NCI-H187 treated with DMSO at 0.1 percent for 48 hours (cell line): ENCODE measurements at regions not wholly inside any gene's neighbourhood (a gene's known extent, or its start where the extent isn't known, plus 50 kb on each side); places are given as distances from the start of the nearest gene placed in this dataset.
"Not testable (repeated sequence)": the region's sequence is repeated elsewhere in the genome, so short reads cannot be mapped to it uniquely, and the experiment has no call there.

Source experiments
- DNase-seq: peaks from one replicate; lab custom pipeline; 2025; lab: John Stamatoyannopoulos, UW

- no peak for DNase-seq
Measured at GRCh38 chr6:68059261-68059660, 575.8 kb upstream of the ADGRB3 start.

- not testable (repeated sequence) for DNase-seq
Measured at GRCh38 chr6:68056596-68056995, 578.5 kb upstream of the ADGRB3 start.

- DNase-seq = no peak
Measured at GRCh38 chr6:68054756-68055155, 580.3 kb upstream of the ADGRB3 start.

GRCh38 chr6:68053805-68054373 lies 581.2 kb upstream of the ADGRB3 start:
- no peak for DNase-seq

GRCh38 chr6:68052234-68052633 lies 582.8 kb upstream of the ADGRB3 start:
- no peak for DNase-seq

GRCh38 chr6:68049562-68049961 lies 585.5 kb upstream of the ADGRB3 start:
- DNase-seq = no peak

- DNase-seq = no peak
Measured at GRCh38 chr6:68046756-68047155, 588.3 kb upstream of the ADGRB3 start.

GRCh38 chr6:68046302-68046701 lies 588.8 kb upstream of the ADGRB3 start:
- no peak for DNase-seq

- DNase-seq = no peak
Measured at GRCh38 chr6:68045193-68045592, 589.9 kb upstream of the ADGRB3 start.

GRCh38 chr6:68044264-68044663 lies 590.8 kb upstream of the ADGRB3 start:
- no peak for DNase-seq

- DNase-seq = no peak
Measured at GRCh38 chr6:68043122-68043398, 592.0 kb upstream of the ADGRB3 start.

- no peak for DNase-seq
Measured at GRCh38 chr6:68042339-68043121, 592.6 kb upstream of the ADGRB3 start.

- no peak for DNase-seq
Measured at GRCh38 chr6:68040780-68041179, 594.3 kb upstream of the ADGRB3 start.

GRCh38 chr6:68040312-68040778 lies 594.7 kb upstream of the ADGRB3 start:
- no peak for DNase-seq

- no peak for DNase-seq
Measured at GRCh38 chr6:68039641-68040311, 595.3 kb upstream of the ADGRB3 start.

GRCh38 chr6:68038815-68039408 lies 596.2 kb upstream of the ADGRB3 start:
- DNase-seq = no peak

GRCh38 chr6:68032217-68032616 lies 602.9 kb upstream of the ADGRB3 start:
- DNase-seq = no peak

- DNase-seq = no peak
Measured at GRCh38 chr6:68031054-68031453, 604.0 kb upstream of the ADGRB3 start.

GRCh38 chr6:68026483-68026882 lies 608.6 kb upstream of the ADGRB3 start:
- no peak for DNase-seq

GRCh38 chr6:68025764-68026163 lies 609.3 kb upstream of the ADGRB3 start:
- no peak for DNase-seq

- no peak for DNase-seq
Measured at GRCh38 chr6:68024570-68025269, 610.4 kb upstream of the ADGRB3 start.

GRCh38 chr6:68022968-68023367 lies 612.1 kb upstream of the ADGRB3 start:
- not testable (repeated sequence) for DNase-seq
